ENCODE measurements at regions not wholly inside any gene's neighbourhood (a gene's known extent, or its start where the extent isn't known, plus 50 kb on each side); places are given as distances from the start of the nearest gene placed in this dataset.

DNA sequence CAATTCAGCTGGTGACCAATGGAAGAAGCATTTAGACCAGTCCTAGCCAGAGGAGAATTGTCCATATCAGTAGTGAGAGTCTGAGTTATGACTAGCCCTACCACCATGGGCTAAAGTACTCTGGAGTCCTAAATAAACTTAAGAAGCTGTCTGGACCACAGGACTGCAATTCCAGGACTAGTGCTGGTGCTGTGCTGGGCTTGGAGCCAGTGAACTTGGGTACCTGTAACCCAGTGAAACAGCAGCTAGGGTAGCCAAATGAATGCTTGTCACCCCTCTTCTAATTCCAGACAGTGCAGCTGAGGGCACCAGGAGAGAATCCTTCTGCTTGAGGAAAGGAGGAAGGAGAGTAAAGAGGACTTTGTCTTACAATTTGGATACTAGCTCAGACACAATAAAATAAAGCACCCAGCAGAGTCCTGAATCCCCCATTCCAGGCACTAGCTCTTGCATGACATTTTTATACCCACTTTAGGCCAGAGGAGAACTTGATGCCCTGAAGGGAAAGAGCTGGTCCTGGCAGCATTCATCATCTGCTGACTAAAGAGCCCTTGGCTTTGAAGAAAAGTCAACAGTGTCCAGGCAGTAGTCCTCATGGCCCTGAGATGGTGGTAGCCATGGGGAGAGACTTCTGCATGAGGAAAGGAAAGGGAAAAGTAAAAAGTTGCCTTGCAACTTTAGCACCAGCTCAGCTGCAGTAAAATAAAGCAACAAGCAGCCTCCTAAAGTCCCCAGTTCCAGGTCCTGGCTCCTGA is 2675.7 kb downstream of the PCDH7 start:
- no peak overlapping the region for H3K4me3 Mint-ChIP-seq (ENCODE audit: unreplicated experiment)
- TF ChIP-seq, protein P1, sequence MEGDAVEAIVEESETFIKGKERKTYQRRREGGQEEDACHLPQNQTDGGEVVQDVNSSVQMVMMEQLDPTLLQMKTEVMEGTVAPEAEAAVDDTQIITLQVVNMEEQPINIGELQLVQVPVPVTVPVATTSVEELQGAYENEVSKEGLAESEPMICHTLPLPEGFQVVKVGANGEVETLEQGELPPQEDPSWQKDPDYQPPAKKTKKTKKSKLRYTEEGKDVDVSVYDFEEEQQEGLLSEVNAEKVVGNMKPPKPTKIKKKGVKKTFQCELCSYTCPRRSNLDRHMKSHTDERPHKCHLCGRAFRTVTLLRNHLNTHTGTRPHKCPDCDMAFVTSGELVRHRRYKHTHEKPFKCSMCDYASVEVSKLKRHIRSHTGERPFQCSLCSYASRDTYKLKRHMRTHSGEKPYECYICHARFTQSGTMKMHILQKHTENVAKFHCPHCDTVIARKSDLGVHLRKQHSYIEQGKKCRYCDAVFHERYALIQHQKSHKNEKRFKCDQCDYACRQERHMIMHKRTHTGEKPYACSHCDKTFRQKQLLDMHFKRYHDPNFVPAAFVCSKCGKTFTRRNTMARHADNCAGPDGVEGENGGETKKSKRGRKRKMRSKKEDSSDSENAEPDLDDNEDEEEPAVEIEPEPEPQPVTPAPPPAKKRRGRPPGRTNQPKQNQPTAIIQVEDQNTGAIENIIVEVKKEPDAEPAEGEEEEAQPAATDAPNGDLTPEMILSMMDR (IDR thresholded peaks at IDR 0.05; ENCODE audit: unreplicated experiment) = no peak
- no peaks in the 10 kb centered on the region for H3K27me3 Mint-ChIP-seq (ENCODE audit: unreplicated experiment)
- no peaks in the 10 kb centered on the region for H3K4me1 Mint-ChIP-seq (ENCODE audit: unreplicated experiment)
- no peaks in the 10 kb centered on the region for H3K9me3 Mint-ChIP-seq (ENCODE audit: unreplicated experiment)
- H3K27ac Mint-ChIP-seq (ENCODE audit: unreplicated experiment) = no peak overlapping the region
- H3K36me3 Mint-ChIP-seq (ENCODE audit: low read depth, unreplicated experiment) = no peaks in the 10 kb centered on the region
- DNase-seq (ENCODE audit: low spot score) = no peak

- Mint-ChIP-seq H3K36me3 (ENCODE audit: low read depth, unreplicated experiment) (no peaks in the 10 kb centered on the region), H3K4me1 (ENCODE audit: unreplicated experiment) (no peaks in the 10 kb centered on the region), H3K27ac (ENCODE audit: unreplicated experiment) (no peak overlapping the region), H3K4me3 (ENCODE audit: unreplicated experiment) (no peak overlapping the region), H3K27me3 (ENCODE audit: unreplicated experiment) (no peaks in the 10 kb centered on the region), H3K9me3 (ENCODE audit: unreplicated experiment) (no peaks in the 10 kb centered on the region)
- TF ChIP-seq, protein P1 (IDR thresholded peaks at IDR 0.05; ENCODE audit: unreplicated experiment) = no peak
- DNase-seq (ENCODE audit: low spot score) = no peak
Measured at GRCh38 chr4:33400504-33400903, 2680.3 kb downstream of the PCDH7 start.

DNA sequence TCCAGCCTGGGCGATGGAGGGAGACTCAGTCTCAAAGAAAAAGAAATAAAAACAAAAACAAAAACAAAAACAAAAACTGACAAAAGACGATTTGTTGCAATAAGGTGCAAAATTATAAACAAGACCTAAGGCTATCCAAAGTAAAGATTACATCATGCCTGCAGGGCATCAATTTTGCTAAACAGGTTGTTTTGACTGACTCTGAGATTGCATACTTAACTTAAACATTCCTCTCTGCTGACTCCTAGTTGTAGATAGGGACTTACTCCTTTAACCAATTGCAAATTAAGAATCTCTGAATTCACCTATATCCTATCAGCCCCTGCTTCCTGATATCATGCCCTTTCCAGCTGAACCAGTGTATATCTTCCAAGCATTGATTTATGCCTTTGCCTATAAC is 2687.3 kb downstream of the PCDH7 start:
- H3K27ac Mint-ChIP-seq (ENCODE audit: unreplicated experiment) = no peak overlapping the region
- H3K36me3 Mint-ChIP-seq (ENCODE audit: low read depth, unreplicated experiment) = no peaks in the 10 kb centered on the region
- no peak for DNase-seq (ENCODE audit: low spot score)
- no peaks in the 10 kb centered on the region for H3K4me1 Mint-ChIP-seq (ENCODE audit: unreplicated experiment)
- H3K4me3 Mint-ChIP-seq (ENCODE audit: unreplicated experiment) = no peak overlapping the region
- no peaks in the 10 kb centered on the region for H3K9me3 Mint-ChIP-seq (ENCODE audit: unreplicated experiment)
- H3K27me3 Mint-ChIP-seq (ENCODE audit: unreplicated experiment) = no peaks in the 10 kb centered on the region
- TF ChIP-seq, protein P1 (IDR thresholded peaks at IDR 0.05; ENCODE audit: unreplicated experiment) = no peak

DNA sequence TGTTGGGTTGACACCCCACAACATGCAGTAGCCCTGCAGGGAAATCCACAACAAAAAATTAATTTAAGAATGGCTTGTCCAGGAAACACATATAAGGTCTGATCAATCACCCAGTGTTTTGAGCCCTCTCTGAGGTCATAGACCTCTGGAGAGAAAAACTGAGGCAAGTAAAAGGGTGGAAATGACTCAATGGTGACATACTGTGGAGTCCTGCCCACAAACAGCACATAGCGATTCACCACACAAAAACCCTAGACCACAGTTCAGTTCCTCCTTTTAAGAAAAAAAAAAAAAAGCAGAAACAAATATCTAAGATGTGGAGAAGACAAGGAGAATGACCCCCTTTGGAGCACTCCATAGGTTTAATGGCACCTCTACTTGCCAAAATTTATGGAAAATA is 2691.0 kb downstream of the PCDH7 start:
- H3K4me3 Mint-ChIP-seq (ENCODE audit: unreplicated experiment) = no peak overlapping the region
- TF ChIP-seq, protein P1 (IDR thresholded peaks at IDR 0.05; ENCODE audit: unreplicated experiment) = no peak
- no peaks in the 10 kb centered on the region for H3K36me3 Mint-ChIP-seq (ENCODE audit: low read depth, unreplicated experiment)
- H3K4me1 Mint-ChIP-seq (ENCODE audit: unreplicated experiment) = no peaks in the 10 kb centered on the region
- no peaks in the 10 kb centered on the region for H3K9me3 Mint-ChIP-seq (ENCODE audit: unreplicated experiment)
- no peak for DNase-seq (ENCODE audit: low spot score)
- H3K27me3 Mint-ChIP-seq (ENCODE audit: unreplicated experiment) = no peaks in the 10 kb centered on the region
- no peak overlapping the region for H3K27ac Mint-ChIP-seq (ENCODE audit: unreplicated experiment)

DNA sequence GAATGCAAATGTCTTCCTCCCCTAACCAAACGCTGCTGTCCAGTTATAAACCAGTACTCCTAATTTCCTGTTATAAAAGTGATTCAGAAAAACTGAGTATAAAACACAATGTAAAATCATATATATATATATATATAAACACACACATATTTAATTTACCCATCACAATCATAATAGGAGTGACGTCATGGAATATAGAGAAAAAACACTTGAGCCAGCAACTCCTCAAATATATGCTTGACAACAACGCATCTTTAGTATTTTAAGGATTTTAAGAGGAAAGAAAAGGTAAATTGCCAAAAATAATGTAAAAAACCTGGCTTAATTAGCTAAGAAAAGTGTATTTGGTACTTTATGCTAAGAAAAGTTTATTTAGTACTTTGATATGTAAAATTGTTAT is 2701.7 kb downstream of the PCDH7 start:
- H3K4me1 Mint-ChIP-seq (ENCODE audit: unreplicated experiment) = no peaks in the 10 kb centered on the region
- H3K36me3 Mint-ChIP-seq (ENCODE audit: low read depth, unreplicated experiment) = no peaks in the 10 kb centered on the region
- no peak overlapping the region for H3K27ac Mint-ChIP-seq (ENCODE audit: unreplicated experiment)
- H3K9me3 Mint-ChIP-seq (ENCODE audit: unreplicated experiment) = no peaks in the 10 kb centered on the region
- no peak overlapping the region for H3K4me3 Mint-ChIP-seq (ENCODE audit: unreplicated experiment)
- peaks cover 2% of the 10 kb centered on the region for H3K27me3 Mint-ChIP-seq (ENCODE audit: unreplicated experiment)
- TF ChIP-seq, protein P1 (IDR thresholded peaks at IDR 0.05; ENCODE audit: unreplicated experiment) = no peak
- DNase-seq (ENCODE audit: low spot score) = no peak

All from endothelial cell (in vitro differentiated cells).